SK-N-SH (cell line): ENCODE measurements at regions not wholly inside any gene's neighbourhood (a gene's known extent, or its start where the extent isn't known, plus 50 kb on each side); places are given as distances from the start of the nearest gene placed in this dataset.

Experiments used
- CTCF ChIA-PET: fragments of 300-600, 350-600 bp; formaldehyde crosslinking; extraction: SDS; loops from one replicate; lab custom pipeline; 2021; lab: Yijun Ruan, JAX
- POLR2A ChIA-PET: fragments of 350-600 bp; sonication (Branson Sonifier 250); formaldehyde crosslinking; extraction: SDS; loops from one replicate; lab custom pipeline; 2020; ENCODE audit warnings: antibody characterized with exemption, inconsistent platforms; lab: Yijun Ruan, JAX
- DNase-seq: peaks from one replicate; pipeline ENCODE4 v3.0.0; 2012
- H2AFZ ChIP-seq: fragments of 200-600 bp; sonication (generic); 2 replicates; pipeline ENCODE4 v1.8.1; 2016; ENCODE audit warnings: antibody characterized with exemption, mild to moderate bottlenecking, low read depth
- H3F3A ChIP-seq: fragments of 200-600 bp; sonication (generic); replicated peaks from 2 replicates; pipeline ENCODE3; 2016; ENCODE audit warnings: antibody characterized with exemption, mild to moderate bottlenecking; ENCODE audit not compliant: insufficient read depth
- H3K27ac ChIP-seq, 2 experiments: fragments of 200-500 bp in 1 of 2; fragments of 200-600 bp in 1 of 2; sonication (Bioruptor generic) in 1 of 2; sonication (generic), shearing (Covaris generic) in 1 of 2; 2 replicates each; pipeline versions ENCODE4 v1.5.1 to v1.6.1; 2014 to 2016; ENCODE audit warnings: low read depth in 2 of 2, inconsistent platforms in 1 of 2, low read length in 1 of 2, mild to moderate bottlenecking in 1 of 2, mixed read lengths in 1 of 2
- H3K27me3 ChIP-seq: fragments of 200-600 bp; sonication (generic), shearing (Covaris generic); 2 replicates; pipeline ENCODE4 v1.6.1; 2016; ENCODE audit warnings: mixed run types; ENCODE audit not compliant: insufficient read depth
- H3K36me3 ChIP-seq, 2 experiments: fragments of 200-500 bp in 1 of 2; fragments of 200-600 bp in 1 of 2; sonication (Bioruptor generic) in 1 of 2; sonication (generic) in 1 of 2; replicated peaks in 1 of 2; 2 replicates each; pipeline versions ENCODE3 to v1.5.1; 2014 to 2016; ENCODE audit warnings: low read length in 1 of 2, mild to moderate bottlenecking in 1 of 2; ENCODE audit not compliant: insufficient read depth in 2 of 2, control insufficient read depth in 1 of 2
- H3K4me1 ChIP-seq, 2 experiments: fragments of 200-500 bp in 1 of 2; fragments of 200-600 bp in 1 of 2; sonication (Bioruptor generic) in 1 of 2; sonication (generic), shearing (Covaris generic) in 1 of 2; 2 replicates each; pipeline versions ENCODE4 v1.5.1 to v1.6.1; 2014 to 2016; ENCODE audit warnings: low read depth in 1 of 2, low read length in 1 of 2, mixed run types in 1 of 2; ENCODE audit not compliant: insufficient read depth in 2 of 2, control insufficient read depth in 1 of 2
- H3K4me2 ChIP-seq: fragments of 200-600 bp; sonication (generic), shearing (Covaris generic); 2 replicates; pipeline ENCODE4 v1.6.1; 2017; ENCODE audit warnings: mixed run types
- H3K4me3 ChIP-seq, 2 experiments: fragments of 200-500 bp in 1 of 2; fragments of 200-600 bp in 1 of 2; sonication (Bioruptor generic) in 1 of 2; sonication (generic), shearing (Covaris generic) in 1 of 2; 2 replicates each; pipeline versions ENCODE4 v1.5.1 to v1.8.1; 2014 to 2016; ENCODE audit warnings: low read depth in 2 of 2, inconsistent platforms in 1 of 2, low read length in 1 of 2, mild to moderate bottlenecking in 1 of 2, mixed read lengths in 1 of 2, moderate library complexity in 1 of 2
- H3K79me2 ChIP-seq: fragments of 200-600 bp; sonication (generic); 2 replicates; pipeline ENCODE4 v1.8.1; 2017; ENCODE audit warnings: mild to moderate bottlenecking; ENCODE audit not compliant: insufficient read depth
- H3K9ac ChIP-seq: fragments of 200-600 bp; sonication (generic); 2 replicates; pipeline ENCODE4 v1.6.1; 2017; ENCODE audit warnings: mixed run types
- H3K9me2 ChIP-seq: fragments of 200-600 bp; sonication (generic); 2 replicates; pipeline ENCODE4 v1.6.1; 2017; ENCODE audit warnings: mixed run types
- H3K9me3 ChIP-seq: fragments of 200-600 bp; sonication (generic); 2 replicates; pipeline ENCODE4 v1.6.1; 2017; ENCODE audit warnings: mixed run types, mild to moderate bottlenecking, moderate library complexity
- H4K20me1 ChIP-seq: fragments of 200-600 bp; sonication (generic); 2 replicates; pipeline ENCODE4 v1.6.1; 2017; ENCODE audit warnings: mild to moderate bottlenecking, mixed run types; ENCODE audit not compliant: insufficient read depth
- CHD2 ChIP-seq: fragments of 150-350 bp; IDR thresholded peaks from 2 replicates; pipeline ENCODE4 v1.6.1; 2018; ENCODE audit warnings: low read length; ENCODE audit not compliant: partially characterized antibody
- EZH2phosphoT487 ChIP-seq: fragments of 200-600 bp; sonication (generic); IDR thresholded peaks from 2 replicates; pipeline ENCODE4 v1.6.1; 2017; ENCODE audit warnings: low read depth, mixed run types, mild to moderate bottlenecking, antibody characterized with exemption, moderate library complexity, borderline replicate concordance
- FOSL2 ChIP-seq: IDR thresholded peaks from 2 replicates; pipeline ENCODE4 v1.4.0; 2012; ENCODE audit warnings: low read depth, mild to moderate bottlenecking, moderate library complexity, borderline replicate concordance
- FOXJ3 ChIP-seq: sonication (generic); formaldehyde crosslinking; IDR thresholded peaks from 2 replicates; pipeline ENCODE4 v1.5.1; 2020; ENCODE audit warnings: mild to moderate bottlenecking, missing genetic modification reagents
- FOXM1 ChIP-seq: IDR thresholded peaks from 2 replicates; pipeline ENCODE4 v1.4.0; 2012; ENCODE audit warnings: low read depth, mild to moderate bottlenecking
- GABPA ChIP-seq: IDR thresholded peaks from 2 replicates; pipeline ENCODE4 v1.4.0; 2012; ENCODE audit warnings: low read depth, mild to moderate bottlenecking
- GATA2 ChIP-seq: sonication (generic); formaldehyde crosslinking; IDR thresholded peaks from 2 replicates; pipeline ENCODE4 v1.5.0; 2020; ENCODE audit warnings: mild to moderate bottlenecking, missing genetic modification reagents
- JUND ChIP-seq: IDR thresholded peaks from 2 replicates; pipeline ENCODE4 v1.4.0; 2012
- MAX ChIP-seq: IDR thresholded peaks from 2 replicates; pipeline ENCODE4 v1.4.0; 2012; ENCODE audit warnings: low read depth
- MEF2A ChIP-seq: IDR thresholded peaks from 2 replicates; pipeline ENCODE4 v1.4.0; 2012; ENCODE audit warnings: low read depth, borderline replicate concordance
- NFIC ChIP-seq: IDR thresholded peaks from 2 replicates; pipeline ENCODE4 v1.4.0; 2012; ENCODE audit warnings: borderline replicate concordance
- NRF1 ChIP-seq: IDR thresholded peaks from 2 replicates; pipeline ENCODE4 v1.6.1; 2012; ENCODE audit warnings: low read depth, mild to moderate bottlenecking, low read length
- RAD21 ChIP-seq: IDR thresholded peaks from 2 replicates; pipeline ENCODE4 v1.6.1; 2012; ENCODE audit warnings: mild to moderate bottlenecking, low read length
- RCOR1 ChIP-seq: fragments of 150-350 bp; IDR thresholded peaks from 2 replicates; pipeline ENCODE4 v1.6.1; 2017; ENCODE audit warnings: antibody characterized with exemption, low read length
- RFX5 ChIP-seq: IDR thresholded peaks from 2 replicates; pipeline ENCODE4 v1.6.1; 2012; ENCODE audit warnings: mild to moderate bottlenecking, improper control_type of control experiment, low read length
- SMC3 ChIP-seq: IDR thresholded peaks from 2 replicates; pipeline ENCODE4 v1.6.1; 2012; ENCODE audit warnings: low read depth, low read length, improper control_type of control experiment
- TEAD4 ChIP-seq: IDR thresholded peaks from 2 replicates; pipeline ENCODE4 v1.4.0; 2012; ENCODE audit warnings: mild to moderate bottlenecking, borderline replicate concordance; ENCODE audit not compliant: insufficient read depth
- USF1 ChIP-seq: IDR thresholded peaks from 2 replicates; pipeline ENCODE4 v1.4.0; 2012; ENCODE audit warnings: low read depth, borderline replicate concordance
- WGBS: methylation state at CpG from one replicate; pipeline ENCODE4 v1.1.6; 2017; ENCODE audit warnings: low lambda C conversion rate; 5-methylcytosine and 5-hydroxymethylcytosine counted together
- TF ChIP-seq, protein P1 (sequence below): IDR thresholded peaks from 2 replicates; pipeline ENCODE4 v1.4.0; 2012; ENCODE audit warnings: low read depth, borderline replicate concordance

DNA sequence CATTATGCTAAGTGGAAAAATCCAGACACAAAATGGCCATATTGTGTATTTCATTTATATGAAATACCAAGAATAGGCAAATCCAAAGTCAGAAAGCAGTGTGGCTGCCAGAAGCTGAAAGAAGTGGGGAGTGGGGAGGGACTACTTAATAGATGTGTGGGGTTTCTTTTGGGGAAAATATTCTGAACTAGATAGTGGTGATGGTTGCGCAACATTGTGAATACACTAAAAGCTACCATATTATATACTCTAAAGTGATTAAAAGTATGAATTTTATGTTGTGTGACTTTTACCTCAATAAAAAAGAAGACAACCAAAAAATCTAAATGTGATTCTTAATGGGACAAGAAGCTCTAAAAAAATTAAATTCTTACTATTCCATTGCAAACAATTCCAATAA, 272.6 kb downstream of the DAD1 start:
- Histone ChIP-seq H2AFZ (no peak overlapping the region), H3K9me3 (no peaks in the 10 kb centered on the region), H3K27me3 (no peaks in the 10 kb centered on the region; the same call in 1 of the 2 replicates)
- TF ChIP-seq FOSL2 (no peak), CHD2 (no peak), GABPA (no peak), SMC3 (no peak), NFIC (no peak), RCOR1 (no peak), USF1 (no peak), JUND (no peak), NRF1 (no peak), EZH2phosphoT487 (no peak), RAD21 (no peak), TEAD4 (no peak), RFX5 (no peak), GATA2 (no peak), FOXJ3 (CRISPR knock-in tag) (no peak), MAX (no peak), MEF2A (no peak), FOXM1 (no peak)
- TF ChIP-seq, protein P1, sequence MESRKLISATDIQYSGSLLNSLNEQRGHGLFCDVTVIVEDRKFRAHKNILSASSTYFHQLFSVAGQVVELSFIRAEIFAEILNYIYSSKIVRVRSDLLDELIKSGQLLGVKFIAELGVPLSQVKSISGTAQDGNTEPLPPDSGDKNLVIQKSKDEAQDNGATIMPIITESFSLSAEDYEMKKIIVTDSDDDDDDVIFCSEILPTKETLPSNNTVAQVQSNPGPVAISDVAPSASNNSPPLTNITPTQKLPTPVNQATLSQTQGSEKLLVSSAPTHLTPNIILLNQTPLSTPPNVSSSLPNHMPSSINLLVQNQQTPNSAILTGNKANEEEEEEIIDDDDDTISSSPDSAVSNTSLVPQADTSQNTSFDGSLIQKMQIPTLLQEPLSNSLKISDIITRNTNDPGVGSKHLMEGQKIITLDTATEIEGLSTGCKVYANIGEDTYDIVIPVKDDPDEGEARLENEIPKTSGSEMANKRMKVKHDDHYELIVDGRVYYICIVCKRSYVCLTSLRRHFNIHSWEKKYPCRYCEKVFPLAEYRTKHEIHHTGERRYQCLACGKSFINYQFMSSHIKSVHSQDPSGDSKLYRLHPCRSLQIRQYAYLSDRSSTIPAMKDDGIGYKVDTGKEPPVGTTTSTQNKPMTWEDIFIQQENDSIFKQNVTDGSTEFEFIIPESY, result no peak
- TF ChIP-seq, all 33 proteins: peak for 0
- WGBS, result 13% methylated on average over 1 of the region's 1 CpG
- H3K4me3 ChIP-seq, result no peak overlapping the region
- H3K79me2 ChIP-seq, result no peaks in the 10 kb centered on the region
- no peaks in the 10 kb centered on the region for H3K36me3 ChIP-seq
- H3K9ac ChIP-seq, result no peak overlapping the region
- no peaks in the 10 kb centered on the region for H3F3A ChIP-seq
- DNase-seq, result no peak
- H3K4me2 ChIP-seq, result no peak overlapping the region
- no peak overlapping the region for H3K27ac ChIP-seq
- no peaks in the 10 kb centered on the region for H3K4me1 ChIP-seq
- CTCF ChIA-PET, result interaction anchor here (0.9 to 1.5 kb wide), 2 partner anchors 10 to 27 kb away, joined by 3 read pairs; no protein-coding TSS in a partner anchor
- POLR2A ChIA-PET, result no interaction called here
- no peaks in the 10 kb centered on the region for H3K9me2 ChIP-seq
- no peaks in the 10 kb centered on the region for H4K20me1 ChIP-seq
